IMR-90 (cell line): ENCODE measurements at regions not wholly inside any gene's neighbourhood (a gene's known extent, or its start where the extent isn't known, plus 50 kb on each side); places are given as distances from the start of the nearest gene placed in this dataset.

Experiments
- ATAC-seq: fragments of 200-7000 bp; cut with Tn5 transposase; 2 replicates; pipeline ENCODE4 v1.9.1; 2020; ENCODE audit warnings: low read depth, mild to moderate bottlenecking, moderate library complexity
- BruUV-seq: library from RNA; stranded (reverse); fragments of 400-500 nt; replicated peaks from 2 replicates; lab custom pipeline; 2021; lab: Mats Ljungman, UMichigan
- CTCF ChIA-PET: fragments of 300-600 bp; formaldehyde crosslinking; extraction: SDS; loops from one replicate; lab custom pipeline; 2021; ENCODE audit warnings: antibody characterized with exemption; lab: Yijun Ruan, JAX
- POLR2A ChIA-PET: fragments of 300-600 bp; sonication (Branson Sonifier 250); formaldehyde crosslinking; loops from one replicate; lab custom pipeline; 2022; ENCODE audit warnings: antibody characterized with exemption; ENCODE audit not compliant: unreplicated experiment; lab: Charles Lee
- DNase-seq: peaks from one replicate; pipeline ENCODE4 v3.0.0; 2013
- H2AFZ ChIP-seq: replicated peaks from 2 replicates; pipeline ENCODE3; 2013; ENCODE audit warnings: low read length, mild to moderate bottlenecking; ENCODE audit not compliant: poor library complexity
- H2AK5ac ChIP-seq: 2 replicates; pipeline ENCODE4 v1.6.1; 2013; ENCODE audit warnings: low read depth, low read length, inconsistent platforms
- H2AK9ac ChIP-seq: replicated peaks from 2 replicates; pipeline ENCODE3; 2013; ENCODE audit warnings: mild to moderate bottlenecking, low read depth, low read length, moderate library complexity; ENCODE audit not compliant: poor library complexity
- H2BK120ac ChIP-seq: 2 replicates; pipeline ENCODE4 v1.6.1; 2013; ENCODE audit warnings: low read depth, low read length, inconsistent platforms
- H2BK15ac ChIP-seq: 3 replicates; pipeline ENCODE4 v1.6.1; 2013; ENCODE audit warnings: low read depth, low read length, inconsistent platforms
- H2BK20ac ChIP-seq: 2 replicates; pipeline ENCODE4 v1.6.1; 2013; ENCODE audit warnings: low read depth, mild to moderate bottlenecking, inconsistent platforms, low read length, moderate library complexity
- H2BK5ac ChIP-seq: 2 replicates; pipeline ENCODE4 v1.6.1; 2013; ENCODE audit warnings: mild to moderate bottlenecking, low read depth, low read length, inconsistent platforms; ENCODE audit not compliant: poor library complexity, severe bottlenecking
- H3K14ac ChIP-seq: replicated peaks from 2 replicates; pipeline ENCODE4 v1.6.1; 2013; ENCODE audit warnings: low read depth, low read length, inconsistent platforms
- H3K18ac ChIP-seq: 2 replicates; pipeline ENCODE4 v1.6.1; 2013; ENCODE audit warnings: low read depth, low read length, control low read depth
- H3K23ac ChIP-seq: 2 replicates; pipeline ENCODE4 v1.6.1; 2013; ENCODE audit warnings: low read depth, low read length, inconsistent platforms
- H3K27ac ChIP-seq: 2 replicates; pipeline ENCODE4 v1.5.1; 2013; ENCODE audit warnings: mild to moderate bottlenecking, control low read depth, low read length; ENCODE audit not compliant: insufficient read depth
- H3K27me3 ChIP-seq: 2 replicates; pipeline ENCODE4 v1.6.1; 2013; ENCODE audit warnings: low read length; ENCODE audit not compliant: control insufficient read depth, insufficient read depth
- H3K36me3 ChIP-seq: 2 replicates; pipeline ENCODE4 v1.6.1; 2013; ENCODE audit warnings: low read length, mixed read lengths; ENCODE audit not compliant: control insufficient read depth, insufficient read depth
- H3K4ac ChIP-seq: 2 replicates; pipeline ENCODE4 v1.6.1; 2013; ENCODE audit warnings: low read depth, low read length, inconsistent platforms
- H3K4me1 ChIP-seq: 2 replicates; pipeline ENCODE4 v1.6.1; 2013; ENCODE audit warnings: low read length, mixed read lengths; ENCODE audit not compliant: control insufficient read depth, insufficient read depth
- H3K4me2 ChIP-seq: 2 replicates; pipeline ENCODE4 v1.6.1; 2013; ENCODE audit warnings: low read depth, mild to moderate bottlenecking, control low read depth, low read length, moderate library complexity
- H3K4me3 ChIP-seq: 2 replicates; pipeline ENCODE4 v1.5.1; 2013; ENCODE audit warnings: low read depth, mild to moderate bottlenecking, control low read depth, low read length, moderate library complexity; ENCODE audit not compliant: insufficient read depth
- H3K56ac ChIP-seq: 2 replicates; pipeline ENCODE4 v1.6.1; 2013; ENCODE audit warnings: low read length, inconsistent platforms; ENCODE audit not compliant: insufficient read depth; ENCODE audit errors: extremely low read depth
- H3K79me1 ChIP-seq, 2 experiments: 2 replicates each; pipeline ENCODE4 v1.6.1; 2013; ENCODE audit warnings: low read length in 2 of 2, inconsistent platforms in 1 of 2, low read depth in 1 of 2
- H3K9ac ChIP-seq: 2 replicates; pipeline ENCODE4 v1.6.1; 2013; ENCODE audit warnings: low read depth, low read length, control low read depth
- H3K9me1 ChIP-seq: 2 replicates; pipeline ENCODE4 v1.6.1; 2013; ENCODE audit warnings: low read length, inconsistent platforms; ENCODE audit not compliant: insufficient read depth
- H3K9me3 ChIP-seq: 2 replicates; pipeline ENCODE4 v1.6.1; 2013; ENCODE audit warnings: low read length; ENCODE audit not compliant: control insufficient read depth, insufficient read depth
- H4K20me1 ChIP-seq: 2 replicates; pipeline ENCODE4 v1.6.1; 2013; ENCODE audit warnings: low read length, inconsistent platforms; ENCODE audit not compliant: insufficient read depth
- H4K5ac ChIP-seq: 2 replicates; pipeline ENCODE4 v1.6.1; 2013; ENCODE audit warnings: mild to moderate bottlenecking, low read depth, low read length, control low read depth
- H4K8ac ChIP-seq, 2 experiments: 2 replicates each; pipeline ENCODE4 v1.6.1; 2013; ENCODE audit warnings: low read depth in 2 of 2, low read length in 2 of 2, control low read depth in 1 of 2, inconsistent platforms in 1 of 2
- H4K91ac ChIP-seq: 2 replicates; pipeline ENCODE4 v1.6.1; 2013; ENCODE audit warnings: low read depth, low read length, inconsistent platforms; ENCODE audit not compliant: insufficient read depth
- BHLHE40 ChIP-seq: fragments of 150-350 bp; IDR thresholded peaks from 2 replicates; pipeline ENCODE4 v1.6.1; 2016; ENCODE audit warnings: mild to moderate bottlenecking, low read depth, low read length
- MAFK ChIP-seq: IDR thresholded peaks from 2 replicates; pipeline ENCODE4 v1.6.1; 2012; ENCODE audit warnings: low read depth, low read length, improper control_type of control experiment
- NFE2L2 ChIP-seq: fragments of 150-350 bp; IDR thresholded peaks from 2 replicates; pipeline ENCODE4 v1.6.1; 2016; ENCODE audit warnings: low read depth, mild to moderate bottlenecking, low read length
- RAD21 ChIP-seq: IDR thresholded peaks from 2 replicates; pipeline ENCODE4 v1.6.1; 2012; ENCODE audit warnings: low read length, improper control_type of control experiment
- WGBS, 2 experiments: methylation state at CpG; one replicate each; pipeline versions ENCODE4 v1.1.5 to v1.1.7; 2013; ENCODE audit warnings: missing lambda C conversion rate in 2 of 2; ENCODE audit not compliant: insufficient read length in 1 of 2; ENCODE audit errors: extremely low coverage in 2 of 2; 5-methylcytosine and 5-hydroxymethylcytosine counted together
- dilution Hi-C: fragments of 300-500 bp; cut with HindIII; formaldehyde crosslinking; loops from one replicate; pipeline ENCODE4 v1.14.3; 2018; ENCODE audit warnings: low sequenced_read_pairs; ENCODE audit not compliant: unreplicated experiment
- in situ Hi-C: fragments of 300-500 bp; cut with MboI; formaldehyde crosslinking; loops from 3 replicates; pipeline ENCODE4 v1.14.3; 2019; ENCODE audit warnings: low sequenced_read_pairs, inconsistent platforms, mixed read lengths
- intact Hi-C: fragments of 100-400 bp; cut with micrococcal nuclease; formaldehyde crosslinking; loops from 2 replicates; pipeline ENCODE4 v1.10.0; 2022
- TF ChIP-seq, protein P1 (sequence below): conservative IDR thresholded peaks from 2 replicates; pipeline ENCODE4 v1.5.1; 2012; ENCODE audit warnings: mild to moderate bottlenecking, low read depth, low read length, improper control_type of control experiment

- no peaks in the 10 kb centered on the region for H3K27me3 ChIP-seq
- no peak overlapping the region for H3K4ac ChIP-seq
- no peak overlapping the region for H3K4me3 ChIP-seq
- no peak overlapping the region for H3K18ac ChIP-seq
- no peak overlapping the region for H4K91ac ChIP-seq
- POLR2A ChIA-PET, result no interaction called here
- no peak overlapping the region for H3K4me2 ChIP-seq
- DNase-seq (no peak), ATAC-seq (no peak)
- H2AFZ ChIP-seq, result no peak overlapping the region
- no peak overlapping the region for H2AK5ac ChIP-seq
- no peak overlapping the region for H2AK9ac ChIP-seq
- H3K9me1 ChIP-seq, result no peaks in the 10 kb centered on the region
- H2BK20ac ChIP-seq, result no peak overlapping the region
- intact Hi-C loops, result no loop called here
- no peak overlapping the region for H2BK15ac ChIP-seq
- BruUV-seq, result no TSS peak
- H3K79me1 ChIP-seq, result no peaks in the 10 kb centered on the region
- dilution Hi-C loops, result no loop called here
- CTCF ChIA-PET, result no interaction called here
- H3K27ac ChIP-seq, result no peak overlapping the region
- H4K8ac ChIP-seq, result no peak overlapping the region
- no peak overlapping the region for H4K5ac ChIP-seq
- TF ChIP-seq, protein P1, sequence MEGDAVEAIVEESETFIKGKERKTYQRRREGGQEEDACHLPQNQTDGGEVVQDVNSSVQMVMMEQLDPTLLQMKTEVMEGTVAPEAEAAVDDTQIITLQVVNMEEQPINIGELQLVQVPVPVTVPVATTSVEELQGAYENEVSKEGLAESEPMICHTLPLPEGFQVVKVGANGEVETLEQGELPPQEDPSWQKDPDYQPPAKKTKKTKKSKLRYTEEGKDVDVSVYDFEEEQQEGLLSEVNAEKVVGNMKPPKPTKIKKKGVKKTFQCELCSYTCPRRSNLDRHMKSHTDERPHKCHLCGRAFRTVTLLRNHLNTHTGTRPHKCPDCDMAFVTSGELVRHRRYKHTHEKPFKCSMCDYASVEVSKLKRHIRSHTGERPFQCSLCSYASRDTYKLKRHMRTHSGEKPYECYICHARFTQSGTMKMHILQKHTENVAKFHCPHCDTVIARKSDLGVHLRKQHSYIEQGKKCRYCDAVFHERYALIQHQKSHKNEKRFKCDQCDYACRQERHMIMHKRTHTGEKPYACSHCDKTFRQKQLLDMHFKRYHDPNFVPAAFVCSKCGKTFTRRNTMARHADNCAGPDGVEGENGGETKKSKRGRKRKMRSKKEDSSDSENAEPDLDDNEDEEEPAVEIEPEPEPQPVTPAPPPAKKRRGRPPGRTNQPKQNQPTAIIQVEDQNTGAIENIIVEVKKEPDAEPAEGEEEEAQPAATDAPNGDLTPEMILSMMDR, result no peak
- TF ChIP-seq NFE2L2 (peak; percentile 12; the same call in 1 of the 2 replicates), RAD21 (no peak), MAFK (no peak), BHLHE40 (no peak)
- whole genome bisulfite sequencing, 2 experiments, result no CpG with 5 or more reads among the region's 1 CpG
- H3K4me1 ChIP-seq, result no peaks in the 10 kb centered on the region
- no peak overlapping the region for H3K14ac ChIP-seq
- no peak overlapping the region for H2BK5ac ChIP-seq
- H3K23ac ChIP-seq, result no peak overlapping the region
- in situ Hi-C loops, result no loop called here
- H4K20me1 ChIP-seq, result no peaks in the 10 kb centered on the region
- peaks cover 8% of the 10 kb centered on the region for H3K9me3 ChIP-seq
- no peaks in the 10 kb centered on the region for H3K36me3 ChIP-seq
- no peak overlapping the region for H2BK120ac ChIP-seq
- no peak overlapping the region for H3K56ac ChIP-seq
- H3K9ac ChIP-seq, result no peak overlapping the region
These were observed 614.7 kb downstream of the TLR4 start for GRCh38 chr9:118318770-118319431.
